ENCODE measurements at regions not wholly inside any gene's neighbourhood (a gene's known extent, or its start where the extent isn't known, plus 50 kb on each side); places are given as distances from the start of the nearest gene placed in this dataset.

GRCh38 chr5:122547219-122547618, 227.7 kb upstream of the SNX2 start:
- no peak overlapping the region for H3K27ac ChIP-seq (replicated peaks)
- H3K27me3 ChIP-seq (ENCODE audit: insufficient read depth, poor library complexity, severe bottlenecking): no peaks in the 10 kb centered on the region
- TF ChIP-seq SPI1 (IDR thresholded peaks at IDR 0.05; ENCODE audit: borderline replicate concordance, low read depth) (no peak), POLR2AphosphoS5 (IDR thresholded peaks at IDR 0.05; ENCODE audit: low read depth) (no peak), CTCF (IDR thresholded peaks at IDR 0.05; ENCODE audit: insufficient read depth, low read length) (no peak), REST (IDR thresholded peaks at IDR 0.05; ENCODE audit: insufficient replicate concordance, low read depth) (no peak), GABPA (IDR thresholded peaks at IDR 0.05; ENCODE audit: low read depth) (no peak)
- no peak overlapping the region for H3K4me3 ChIP-seq (replicated peaks; ENCODE audit: insufficient read depth, low read length)
- DNase-seq (ENCODE audit: low read depth in 1 of 2, low spot score in 1 of 2): no peak

GRCh38 chr5:122547669-122548068, 227.2 kb upstream of the SNX2 start:
- H3K27ac ChIP-seq (replicated peaks): no peak overlapping the region
- H3K27me3 ChIP-seq (ENCODE audit: insufficient read depth, poor library complexity, severe bottlenecking): no peaks in the 10 kb centered on the region
- no peak overlapping the region for H3K4me3 ChIP-seq (replicated peaks; ENCODE audit: insufficient read depth, low read length)
- DNase-seq (ENCODE audit: low read depth in 1 of 2, low spot score in 1 of 2): no peak
- no peak for TF ChIP-seq POLR2AphosphoS5 (IDR thresholded peaks at IDR 0.05; ENCODE audit: low read depth)
- no peak for TF ChIP-seq CTCF (IDR thresholded peaks at IDR 0.05; ENCODE audit: insufficient read depth, low read length)
- no peak for TF ChIP-seq REST (IDR thresholded peaks at IDR 0.05; ENCODE audit: insufficient replicate concordance, low read depth)
- TF ChIP-seq GABPA (IDR thresholded peaks at IDR 0.05; ENCODE audit: low read depth): no peak
- no peak for TF ChIP-seq SPI1 (IDR thresholded peaks at IDR 0.05; ENCODE audit: borderline replicate concordance, low read depth)

- no peaks in the 10 kb centered on the region for H3K27me3 ChIP-seq (ENCODE audit: insufficient read depth, poor library complexity, severe bottlenecking)
- TF ChIP-seq POLR2AphosphoS5 (IDR thresholded peaks at IDR 0.05; ENCODE audit: low read depth) (no peak), REST (IDR thresholded peaks at IDR 0.05; ENCODE audit: insufficient replicate concordance, low read depth) (no peak), GABPA (IDR thresholded peaks at IDR 0.05; ENCODE audit: low read depth) (no peak), CTCF (IDR thresholded peaks at IDR 0.05; ENCODE audit: insufficient read depth, low read length) (no peak), SPI1 (IDR thresholded peaks at IDR 0.05; ENCODE audit: borderline replicate concordance, low read depth) (no peak)
- H3K4me3 ChIP-seq (replicated peaks; ENCODE audit: insufficient read depth, low read length): no peak overlapping the region
- H3K27ac ChIP-seq (replicated peaks): no peak overlapping the region
- no peak for DNase-seq (ENCODE audit: low read depth in 1 of 2, low spot score in 1 of 2)
These were observed 215.2 kb upstream of the SNX2 start for GRCh38 chr5:122559676-122560075.
